CD8-positive, alpha-beta memory T cell (primary cell): ENCODE measurements at regions not wholly inside any gene's neighbourhood (a gene's known extent, or its start where the extent isn't known, plus 50 kb on each side); places are given as distances from the start of the nearest gene placed in this dataset.
"Not testable (repeated sequence)": the region's sequence is repeated elsewhere in the genome, so short reads cannot be mapped to it uniquely, and the experiment has no call there.

Source experiments
- CTCF ChIA-PET: fragments of 350-600 bp; sonication (Branson Sonifier 250); formaldehyde crosslinking; loops from one replicate; lab custom pipeline; 2021; ENCODE audit warnings: antibody characterized with exemption; lab: Charles Lee
- POLR2A ChIA-PET: fragments of 350-600 bp; sonication (Branson Sonifier 250); formaldehyde crosslinking; loops from one replicate; lab custom pipeline; 2021; ENCODE audit warnings: antibody characterized with exemption; lab: Charles Lee
- DNase-seq, 5 donors: peaks; one replicate each; pipeline versions ENCODE4 v3.0.0 to v3.0.0-alpha.2; 2020 to 2022; ENCODE audit warnings: mixed read lengths in 1 of 5
- H3K27ac ChIP-seq: one replicate; pipeline ENCODE4 v1.7.0; 2013; ENCODE audit warnings: low read depth, mild to moderate bottlenecking, low read length, moderate library complexity
- H3K27me3 ChIP-seq: 2 replicates; pipeline ENCODE4 v1.7.0; 2013; ENCODE audit warnings: low read length, mild to moderate bottlenecking; ENCODE audit not compliant: insufficient read depth, poor library complexity, severe bottlenecking
- H3K36me3 ChIP-seq: 2 replicates; pipeline ENCODE4 v1.7.0; 2013; ENCODE audit warnings: mild to moderate bottlenecking, low read length, moderate library complexity; ENCODE audit not compliant: insufficient read depth
- H3K4me1 ChIP-seq: 2 replicates; pipeline ENCODE4 v1.7.0; 2013; ENCODE audit warnings: mild to moderate bottlenecking, low read length, moderate library complexity; ENCODE audit not compliant: insufficient read depth
- H3K4me3 ChIP-seq: 2 replicates; pipeline ENCODE4 v1.7.0; 2013; ENCODE audit warnings: mild to moderate bottlenecking, low read length
- H3K9me3 ChIP-seq: 2 replicates; pipeline ENCODE4 v1.7.0; 2013; ENCODE audit warnings: mild to moderate bottlenecking, low read length
- H3K27ac Mint-ChIP-seq, 8 donors: one replicate each; pipeline ENCODE4 v1.8.0; 2020 to 2021; ENCODE audit warnings: mixed read lengths in 8 of 8, mild to moderate bottlenecking in 6 of 8, inconsistent platforms in 3 of 8, moderate library complexity in 3 of 8
- H3K27me3 Mint-ChIP-seq, 2 donors: one replicate each; pipeline ENCODE4 v1.8.0; 2020 to 2021; ENCODE audit warnings: mixed read lengths in 2 of 2, mild to moderate bottlenecking in 1 of 2, moderate library complexity in 1 of 2
- H3K36me3 Mint-ChIP-seq, 3 donors: one replicate each; pipeline ENCODE4 v1.8.0; 2020 to 2021; ENCODE audit warnings: mixed read lengths in 3 of 3, inconsistent platforms in 1 of 3, mild to moderate bottlenecking in 1 of 3
- H3K4me1 Mint-ChIP-seq, 3 donors: one replicate each; pipeline ENCODE4 v1.8.0; 2020 to 2021; ENCODE audit warnings: mixed read lengths in 3 of 3, inconsistent platforms in 1 of 3, mild to moderate bottlenecking in 1 of 3
- H3K4me3 Mint-ChIP-seq, 7 donors: one replicate each; pipeline ENCODE4 v1.8.0; 2020 to 2021; ENCODE audit warnings: mixed read lengths in 7 of 7, mild to moderate bottlenecking in 6 of 7, moderate library complexity in 4 of 7, inconsistent platforms in 2 of 7
- H3K9me3 Mint-ChIP-seq, 5 donors: one replicate each; pipeline ENCODE4 v1.8.0; 2020 to 2022; ENCODE audit warnings: mixed read lengths in 5 of 5, mild to moderate bottlenecking in 3 of 5, moderate library complexity in 2 of 5, inconsistent platforms in 1 of 5

DNA sequence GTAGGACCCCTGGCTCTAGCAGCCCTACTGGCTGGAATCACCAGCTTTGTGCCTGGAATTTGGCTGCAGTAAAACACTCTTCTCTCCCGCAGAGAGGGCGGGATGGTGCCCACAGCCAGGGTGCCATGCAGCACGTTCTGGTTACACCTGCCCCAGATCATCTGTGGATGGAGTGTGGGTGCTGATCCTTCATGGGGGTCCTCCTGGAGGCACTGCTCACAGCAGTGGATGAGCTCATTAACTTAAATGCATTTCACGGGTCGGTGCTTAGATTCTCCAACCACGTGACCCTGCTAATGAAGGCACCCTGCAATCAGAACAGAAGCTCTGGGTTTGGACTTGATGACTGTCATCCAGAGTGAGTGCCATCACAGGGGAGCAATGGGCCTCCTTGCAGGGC, 138.6 kb upstream of the AFDN start:
- Mint-ChIP-seq H3K4me1 (no peaks in the 10 kb centered on the region), H3K4me3 (no peak overlapping the region)
- POLR2A ChIA-PET: no interaction called here

DNA sequence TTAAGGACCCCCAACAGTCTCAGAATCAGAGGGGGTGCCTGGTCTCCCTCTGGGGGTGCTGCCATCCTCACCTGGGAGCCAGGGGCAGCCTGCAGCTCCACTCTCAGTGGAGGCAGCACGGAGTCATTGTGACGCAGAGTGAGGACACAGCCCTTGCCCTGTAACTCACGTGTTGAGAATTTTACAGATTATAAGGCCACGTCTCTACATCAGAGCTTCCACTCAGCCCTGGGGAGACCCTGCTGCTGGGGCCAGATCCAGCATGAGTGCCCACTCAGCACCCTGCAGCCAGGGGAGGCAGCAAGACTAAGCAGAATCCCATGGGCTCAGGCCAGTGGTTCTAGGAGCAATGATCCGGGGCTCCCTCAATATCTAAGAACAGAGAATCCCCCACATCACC, 137.4 kb upstream of the AFDN start:
- H3K4me1 ChIP-seq: no peaks in the 10 kb centered on the region
- Mint-ChIP-seq H3K4me1 (no peaks in the 10 kb centered on the region), H3K27ac (no peak overlapping the region), H3K4me3 (no peak overlapping the region), H3K9me3 (peaks cover 0 to 4% (median 2%) of the 10 kb centered on the region in 5 donors), H3K27me3 (peaks cover 2 to 8% of the 10 kb centered on the region in 2 donors), H3K36me3 (no peaks in the 10 kb centered on the region)
- CTCF ChIA-PET: no interaction called here
- no peaks in the 10 kb centered on the region for H3K9me3 ChIP-seq
- POLR2A ChIA-PET: no interaction called here
- no peaks in the 10 kb centered on the region for H3K27me3 ChIP-seq
- no peak for DNase-seq
- H3K27ac ChIP-seq: no peak overlapping the region
- no peak overlapping the region for H3K4me3 ChIP-seq
- H3K36me3 ChIP-seq: no peaks in the 10 kb centered on the region

More for the DNA sequence above, 138.6 kb upstream of the AFDN start:
- Histone ChIP-seq H3K27ac (no peak overlapping the region), H3K36me3 (no peaks in the 10 kb centered on the region), H3K4me1 (no peaks in the 10 kb centered on the region), H3K9me3 (no peaks in the 10 kb centered on the region), H3K4me3 (no peak overlapping the region), H3K27me3 (no peaks in the 10 kb centered on the region)
- Mint-ChIP-seq H3K9me3 (peaks cover 0 to 4% (median 2%) of the 10 kb centered on the region in 5 donors), H3K27me3 (peaks cover 6% of the 10 kb centered on the region in 2 donors), H3K36me3 (no peaks in the 10 kb centered on the region), H3K27ac (no peak overlapping the region)
- CTCF ChIA-PET: no interaction called here
- DNase-seq: no peak

DNA sequence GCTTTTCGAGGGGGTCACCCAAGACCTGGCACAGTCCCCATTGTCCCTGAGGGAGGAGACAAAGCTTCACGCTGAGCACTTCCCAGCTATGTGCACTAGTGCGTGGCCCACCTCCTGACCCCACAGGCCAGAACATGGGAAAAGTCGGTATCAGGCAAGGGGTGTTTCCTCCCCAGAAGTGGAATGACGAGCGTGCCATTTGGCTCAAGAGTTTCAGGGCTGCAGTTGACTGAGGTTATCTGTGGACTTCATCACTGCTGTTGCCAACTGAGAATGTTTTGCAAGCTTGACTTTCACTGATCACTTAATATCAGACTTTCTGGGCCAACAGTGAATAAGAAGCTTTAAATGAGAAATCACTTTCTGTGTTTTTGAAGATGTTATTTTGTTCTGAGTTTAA, 137.0 kb upstream of the AFDN start:
- Histone ChIP-seq H3K4me1 (no peaks in the 10 kb centered on the region), H3K36me3 (no peaks in the 10 kb centered on the region), H3K27ac (no peak overlapping the region), H3K9me3 (no peaks in the 10 kb centered on the region), H3K27me3 (no peaks in the 10 kb centered on the region), H3K4me3 (no peak overlapping the region)
- POLR2A ChIA-PET: no interaction called here
- Mint-ChIP-seq H3K9me3 (peaks cover 0 to 4% (median 2%) of the 10 kb centered on the region in 5 donors), H3K36me3 (no peaks in the 10 kb centered on the region), H3K27ac (no peak overlapping the region), H3K4me3 (no peak overlapping the region), H3K4me1 (no peaks in the 10 kb centered on the region), H3K27me3 (peaks cover 2 to 12% of the 10 kb centered on the region in 2 donors)
- no peak for DNase-seq
- CTCF ChIA-PET: no interaction called here

DNA sequence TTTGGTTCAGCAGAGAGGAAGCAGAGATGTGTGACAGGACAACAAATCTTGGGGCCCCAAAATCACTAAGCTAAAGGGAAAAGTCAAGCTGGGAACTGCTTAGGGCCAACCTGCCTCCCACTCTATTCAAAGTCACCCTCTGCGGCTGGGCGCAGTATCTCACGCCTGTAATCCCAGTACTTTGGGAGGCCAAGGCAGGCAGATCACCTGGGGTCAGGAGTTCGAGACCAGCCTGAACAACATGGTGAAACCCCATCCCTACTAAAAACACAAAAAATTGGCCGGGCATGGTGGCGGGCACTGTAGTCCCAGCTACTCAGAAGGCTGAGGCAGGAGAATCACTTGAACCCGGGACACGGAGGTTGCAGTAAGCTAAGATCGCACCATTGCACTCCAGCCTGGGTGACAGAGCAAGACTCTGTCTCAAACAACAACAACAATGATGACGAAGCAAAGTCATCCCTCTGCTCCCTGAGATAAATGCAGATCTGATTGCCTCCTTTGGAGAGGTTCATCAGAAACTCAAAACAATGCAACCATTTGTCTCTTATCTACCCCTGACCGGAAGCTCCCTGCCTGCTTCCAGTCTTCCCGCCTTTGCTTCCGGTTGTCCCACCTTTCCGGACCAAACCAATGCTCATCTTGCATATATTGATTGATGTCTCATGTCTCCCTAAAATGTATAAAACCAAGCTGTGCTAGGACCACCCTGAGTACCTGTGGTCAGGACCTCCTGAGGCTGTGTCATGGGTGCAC, 136.4 kb upstream of the AFDN start:
- H3K4me1 Mint-ChIP-seq, DNase-seq, H3K36me3 ChIP-seq, H3K4me1 ChIP-seq, H3K27ac Mint-ChIP-seq, H3K9me3 ChIP-seq, POLR2A ChIA-PET, H3K4me3 ChIP-seq, H3K27me3 ChIP-seq, H3K36me3 Mint-ChIP-seq, H3K9me3 Mint-ChIP-seq, H3K27ac ChIP-seq, H3K4me3 Mint-ChIP-seq, CTCF ChIA-PET: not testable (repeated sequence)
- peaks cover 2 to 12% of the 10 kb centered on the region in 2 donors for H3K27me3 Mint-ChIP-seq

DNA sequence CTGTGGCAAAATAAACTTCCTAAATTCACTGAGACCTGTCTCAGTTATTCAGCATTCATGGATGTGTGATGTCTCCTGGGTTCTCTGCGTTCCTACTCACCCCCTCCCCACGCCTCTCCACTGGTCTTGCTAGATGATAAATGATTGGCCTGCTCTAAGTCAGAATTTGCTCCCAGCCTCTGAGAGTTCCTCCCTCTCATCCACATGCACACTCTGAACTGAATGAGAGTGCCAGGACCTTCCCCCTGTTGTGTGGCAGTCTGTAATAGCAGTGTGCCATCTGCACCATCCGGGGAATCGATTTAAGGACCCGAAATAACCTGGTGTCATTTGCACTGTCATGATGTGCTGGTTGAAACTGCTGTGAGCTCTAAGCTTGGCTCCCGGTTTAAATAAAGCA, 135.8 kb upstream of the AFDN start:
- POLR2A ChIA-PET: no interaction called here
- Mint-ChIP-seq H3K27me3 (peaks cover 2 to 12% of the 10 kb centered on the region in 2 donors), H3K4me1 (no peaks in the 10 kb centered on the region), H3K9me3 (peaks cover 0 to 3% (median 2%) of the 10 kb centered on the region in 5 donors), H3K4me3 (no peak overlapping the region), H3K27ac (no peak overlapping the region), H3K36me3 (no peaks in the 10 kb centered on the region)
- CTCF ChIA-PET: no interaction called here
- Histone ChIP-seq H3K36me3 (no peaks in the 10 kb centered on the region), H3K27me3 (no peaks in the 10 kb centered on the region), H3K4me3 (no peak overlapping the region), H3K9me3 (no peaks in the 10 kb centered on the region), H3K27ac (no peak overlapping the region), H3K4me1 (no peaks in the 10 kb centered on the region)
- DNase-seq: no peak

DNA sequence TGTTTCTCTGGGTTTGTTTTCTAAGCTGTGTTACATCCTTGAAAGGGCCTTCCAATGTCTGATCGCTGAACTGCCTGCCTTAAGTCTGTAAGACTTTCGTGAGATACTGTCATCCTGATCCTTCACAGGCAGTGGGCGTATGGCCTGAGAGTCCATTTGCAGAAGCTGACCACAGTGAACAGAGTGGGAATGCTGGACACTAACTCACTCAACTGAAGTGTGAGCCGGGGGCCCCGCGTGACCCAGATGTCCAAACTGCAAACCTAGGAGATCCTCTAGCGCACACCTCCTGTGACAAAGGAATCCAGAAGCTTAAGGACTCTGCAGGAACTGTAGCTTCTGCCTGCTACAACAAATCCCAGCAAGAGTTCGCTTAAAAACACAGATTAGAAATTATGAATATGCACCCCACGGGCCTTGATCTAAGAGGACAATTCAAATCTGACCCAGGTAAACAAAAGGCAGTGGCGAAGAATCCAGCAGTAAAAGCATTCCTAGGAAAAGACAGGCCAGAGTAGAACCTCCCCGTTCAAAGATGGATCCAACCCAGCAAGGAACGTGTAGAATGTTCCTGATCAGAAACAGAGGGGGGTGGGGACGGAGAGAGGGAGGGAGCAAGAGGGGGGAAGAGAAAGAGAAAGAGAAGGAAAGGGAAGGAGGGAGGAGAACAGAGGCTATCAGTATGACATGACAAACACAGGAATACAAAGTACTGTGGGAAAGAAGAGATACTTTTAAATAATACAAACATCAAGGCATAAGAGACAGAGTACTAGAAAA, 135.0 kb upstream of the AFDN start:
- Histone ChIP-seq H3K4me3 (no peak overlapping the region), H3K27ac (no peak overlapping the region), H3K36me3 (no peaks in the 10 kb centered on the region), H3K27me3 (no peaks in the 10 kb centered on the region), H3K4me1 (no peaks in the 10 kb centered on the region), H3K9me3 (no peaks in the 10 kb centered on the region)
- Mint-ChIP-seq H3K4me3 (no peak overlapping the region), H3K4me1 (no peaks in the 10 kb centered on the region), H3K36me3 (no peaks in the 10 kb centered on the region), H3K27me3 (peaks cover 2 to 12% of the 10 kb centered on the region in 2 donors), H3K27ac (peak overlapping the region in 1 of 8 donors; percentile 61), H3K9me3 (peaks cover 0 to 2% (median 1%) of the 10 kb centered on the region in 5 donors)
- DNase-seq: no peak
- ChIA-PET CTCF (no interaction called here), POLR2A (no interaction called here)

DNA sequence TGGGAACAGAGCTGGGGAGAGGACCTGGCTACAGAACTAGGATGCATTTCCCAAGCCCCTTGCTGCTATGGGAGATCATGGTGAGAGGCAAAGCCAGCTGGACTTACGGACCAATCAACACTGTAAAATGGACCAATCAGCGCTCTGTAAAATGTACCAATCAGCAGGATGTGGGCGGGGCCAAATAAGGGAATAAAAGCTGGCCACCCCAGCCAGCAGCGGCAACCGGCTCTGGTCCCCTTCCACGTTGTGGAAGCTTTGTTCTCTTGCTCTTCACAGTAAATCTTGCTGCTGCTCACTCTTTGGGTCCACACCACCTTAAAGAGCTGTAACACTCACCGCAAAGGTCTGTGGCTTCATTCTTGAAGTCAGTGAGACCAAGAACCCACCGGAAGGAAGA, 133.2 kb upstream of the AFDN start:
- H3K9me3 ChIP-seq, CTCF ChIA-PET, H3K36me3 Mint-ChIP-seq, POLR2A ChIA-PET, H3K4me3 Mint-ChIP-seq, H3K4me1 ChIP-seq, H3K4me1 Mint-ChIP-seq, H3K27me3 ChIP-seq, H3K9me3 Mint-ChIP-seq, H3K4me3 ChIP-seq, H3K27ac ChIP-seq, DNase-seq, H3K36me3 ChIP-seq: not testable (repeated sequence)
- Mint-ChIP-seq H3K27ac (peak overlapping the region in 1 of 8 donors; percentile 23), H3K27me3 (peaks cover 2 to 12% of the 10 kb centered on the region in 2 donors)

DNA sequence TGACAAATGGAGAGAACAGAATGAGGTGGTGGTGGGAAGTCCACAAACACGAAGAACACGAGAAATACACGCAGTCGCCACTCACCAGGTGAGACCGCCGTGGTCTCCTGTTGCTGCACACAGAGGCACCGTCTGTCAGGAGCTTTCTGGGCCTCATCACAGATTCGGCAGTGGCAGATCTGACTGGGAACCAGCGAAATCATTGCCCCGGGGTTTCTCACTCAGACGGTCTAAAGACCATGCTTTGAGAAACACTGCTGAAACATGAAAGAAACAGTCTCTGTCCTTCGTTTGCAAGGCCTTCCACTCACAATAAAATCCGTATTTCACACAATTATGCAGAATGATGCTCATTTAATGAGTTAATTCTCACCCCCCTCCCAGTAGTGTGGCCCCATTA, 130.9 kb upstream of the AFDN start:
- H3K9me3 Mint-ChIP-seq: peaks cover 0 to 3% (median 0%) of the 10 kb centered on the region in 5 donors
- ChIA-PET POLR2A (no interaction called here), CTCF (no interaction called here)
- Histone ChIP-seq H3K36me3 (no peaks in the 10 kb centered on the region), H3K4me3 (no peak overlapping the region), H3K9me3 (no peaks in the 10 kb centered on the region), H3K27me3 (no peaks in the 10 kb centered on the region), H3K27ac (no peak overlapping the region), H3K4me1 (peaks cover 14% of the 10 kb centered on the region)
- no peak overlapping the region for H3K27ac Mint-ChIP-seq
- DNase-seq: no peak
- no peaks in the 10 kb centered on the region for H3K36me3 Mint-ChIP-seq
- H3K27me3 Mint-ChIP-seq: peaks cover 16 to 18% of the 10 kb centered on the region in 2 donors
- H3K4me1 Mint-ChIP-seq: peaks cover 7 to 14% (median 8%) of the 10 kb centered on the region in 3 donors
- no peak overlapping the region for H3K4me3 Mint-ChIP-seq
